ENCODE measurements at regions not wholly inside any gene's neighbourhood (a gene's known extent, or its start where the extent isn't known, plus 50 kb on each side); places are given as distances from the start of the nearest gene placed in this dataset.
"Not testable (repeated sequence)": the region's sequence is repeated elsewhere in the genome, so short reads cannot be mapped to it uniquely, and the experiment has no call there.

DNA sequence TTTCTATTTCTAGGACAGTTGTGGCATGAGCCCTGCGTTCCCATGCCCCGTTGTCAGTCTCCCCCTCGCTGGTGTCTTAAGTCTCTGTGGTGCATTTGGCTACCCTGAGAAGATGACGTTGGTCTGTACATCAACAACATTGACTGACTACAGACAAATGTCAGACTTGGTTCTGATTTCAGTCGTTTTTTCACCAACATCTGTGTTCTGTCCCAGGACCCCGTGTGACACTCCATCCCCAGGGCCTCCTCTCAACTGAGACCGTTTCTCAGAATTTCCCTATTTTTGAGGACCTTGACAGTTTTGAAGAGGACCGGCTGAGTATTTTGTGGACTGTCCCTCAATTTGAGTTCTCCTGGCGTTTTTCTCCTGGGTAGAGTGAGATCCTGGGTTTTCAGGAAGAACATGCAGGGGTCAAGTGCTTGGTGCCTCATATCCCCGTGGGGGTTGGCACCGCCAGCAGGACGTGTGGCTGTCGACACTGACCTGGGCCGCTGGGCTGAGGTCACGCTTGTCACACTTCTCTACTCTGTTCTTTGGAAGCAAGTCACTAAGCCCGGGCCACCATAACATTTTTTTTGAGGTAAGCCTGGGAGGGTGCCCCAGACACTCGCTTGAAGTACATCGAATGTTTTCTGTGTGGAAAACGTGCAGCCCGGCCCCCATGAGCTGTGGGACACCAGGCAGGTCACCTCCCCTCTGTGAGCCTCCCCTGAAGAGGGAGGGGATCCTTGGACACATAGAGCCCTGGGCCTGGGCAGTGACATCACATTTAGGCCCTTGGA lies 114.4 kb upstream of the ZNF469 start:
- TF ChIP-seq, protein P1, sequence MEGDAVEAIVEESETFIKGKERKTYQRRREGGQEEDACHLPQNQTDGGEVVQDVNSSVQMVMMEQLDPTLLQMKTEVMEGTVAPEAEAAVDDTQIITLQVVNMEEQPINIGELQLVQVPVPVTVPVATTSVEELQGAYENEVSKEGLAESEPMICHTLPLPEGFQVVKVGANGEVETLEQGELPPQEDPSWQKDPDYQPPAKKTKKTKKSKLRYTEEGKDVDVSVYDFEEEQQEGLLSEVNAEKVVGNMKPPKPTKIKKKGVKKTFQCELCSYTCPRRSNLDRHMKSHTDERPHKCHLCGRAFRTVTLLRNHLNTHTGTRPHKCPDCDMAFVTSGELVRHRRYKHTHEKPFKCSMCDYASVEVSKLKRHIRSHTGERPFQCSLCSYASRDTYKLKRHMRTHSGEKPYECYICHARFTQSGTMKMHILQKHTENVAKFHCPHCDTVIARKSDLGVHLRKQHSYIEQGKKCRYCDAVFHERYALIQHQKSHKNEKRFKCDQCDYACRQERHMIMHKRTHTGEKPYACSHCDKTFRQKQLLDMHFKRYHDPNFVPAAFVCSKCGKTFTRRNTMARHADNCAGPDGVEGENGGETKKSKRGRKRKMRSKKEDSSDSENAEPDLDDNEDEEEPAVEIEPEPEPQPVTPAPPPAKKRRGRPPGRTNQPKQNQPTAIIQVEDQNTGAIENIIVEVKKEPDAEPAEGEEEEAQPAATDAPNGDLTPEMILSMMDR (IDR thresholded peaks at IDR 0.05; ENCODE audit: low read length) = not testable (repeated sequence)
- TF ChIP-seq EZH2 (IDR thresholded peaks at IDR 0.05; ENCODE audit: borderline replicate concordance, low read length) = not testable (repeated sequence)

Measured in OCI-LY1 (cell line).